ENCODE measurements at regions not wholly inside any gene's neighbourhood (a gene's known extent, or its start where the extent isn't known, plus 50 kb on each side); places are given as distances from the start of the nearest gene placed in this dataset.

GRCh38 chr7:84538268-84538667 lies 343.7 kb upstream of the SEMA3A start (continued):
- TF ChIP-seq BCL3 (IDR thresholded peaks at IDR 0.05): no peak

- H3K4me1 ChIP-seq: peaks cover 39% of the 10 kb centered on the region
- H3K4me2 ChIP-seq: peak overlapping the region; percentile 76
- peak; percentile 88 for FAIRE-seq
- WGBS (ENCODE audit: missing lambda C conversion rate): 5% methylated on average over 3 of the region's 3 CpGs
- no peak overlapping the region for H3K4me3 ChIP-seq
- DNase-seq (ENCODE audit: low read depth in 1 of 2, low spot score in 1 of 2): peak; percentile 45 to 93
- peak; percentile 96 to 97 for ATAC-seq
- ChIA-PET CTCF (no interaction called here), POLR2A (no interaction called here)
- H3K27ac ChIP-seq: peak overlapping the region; percentile 74
- H3K9me3 ChIP-seq: no peaks in the 10 kb centered on the region
- TF ChIP-seq HOXA7 (CRISPR knock-in tag; IDR thresholded peaks at IDR 0.05): no peak
- TF ChIP-seq HOXB13 (CRISPR knock-in tag; IDR thresholded peaks at IDR 0.05; ENCODE audit: low read depth): no peak
- TF ChIP-seq NFE2L2 (conservative IDR thresholded peaks at IDR 0.05; ENCODE audit: low read length): no peak
- peak; percentile 78 for TF ChIP-seq ESRRA (IDR thresholded peaks at IDR 0.05; ENCODE audit: borderline replicate concordance, low read length)
- no peak for TF ChIP-seq RNF2 (IDR thresholded peaks at IDR 0.05; ENCODE audit: borderline replicate concordance, low read depth)
- TF ChIP-seq ZSCAN20 (CRISPR knock-in tag; IDR thresholded peaks at IDR 0.05): no peak
- no peak for TF ChIP-seq POLR2AphosphoS2 (conservative IDR thresholded peaks at IDR 0.05; ENCODE audit: low read length)
- TF ChIP-seq HEYL (CRISPR knock-in tag; IDR thresholded peaks at IDR 0.05): no peak
- no peak for TF ChIP-seq MAZ (IDR thresholded peaks at IDR 0.05; ENCODE audit: borderline replicate concordance, low read depth, low read length)
- TF ChIP-seq RAD21 (conservative IDR thresholded peaks at IDR 0.05 in 1 of 2, IDR thresholded peaks at IDR 0.05 in 1 of 2): peak in 1 of 2 experiments; percentile 22
- TF ChIP-seq ZNF302 (CRISPR knock-in tag; IDR thresholded peaks at IDR 0.05): no peak
- no peak for TF ChIP-seq TFCP2L1 (CRISPR knock-in tag; IDR thresholded peaks at IDR 0.05)
- TF ChIP-seq ZC3H11A (IDR thresholded peaks at IDR 0.05): no peak
- no peak for TF ChIP-seq PHF8 (IDR thresholded peaks at IDR 0.05; ENCODE audit: borderline replicate concordance, low read depth)
- no peak for TF ChIP-seq CHD4 (IDR thresholded peaks at IDR 0.05; ENCODE audit: borderline replicate concordance)
- peak in 1 of 2 experiments; percentile 54; a peak in 2 of 4 replicates for TF ChIP-seq CEBPB (IDR thresholded peaks at IDR 0.05)
- no peak for TF ChIP-seq CHD2 (IDR thresholded peaks at IDR 0.05; ENCODE audit: low read length, partially characterized antibody)
- no peak for TF ChIP-seq EHF (CRISPR knock-in tag; IDR thresholded peaks at IDR 0.05)
- peak; percentile 71 to 85; a peak in 2 of 5 replicates for TF ChIP-seq JUN (IDR thresholded peaks at IDR 0.05)
- no peak for TF ChIP-seq TP53 (CRISPR knock-in tag; IDR thresholded peaks at IDR 0.05)
- no peak for TF ChIP-seq RFX5 (IDR thresholded peaks at IDR 0.05)
- TF ChIP-seq HOXB5 (CRISPR knock-in tag; IDR thresholded peaks at IDR 0.05): peak; percentile 69; the same call in 1 of the 2 replicates
- TF ChIP-seq NR3C1 (IDR thresholded peaks at IDR 0.05): no peak
- TF ChIP-seq EHMT2 (IDR thresholded peaks at IDR 0.05; ENCODE audit: low read depth): no peak
- peak; percentile 91 for TF ChIP-seq JUNB (IDR thresholded peaks at IDR 0.05)
- TF ChIP-seq KDM1A (IDR thresholded peaks at IDR 0.05; ENCODE audit: low read depth): no peak
- peak; percentile 72 to 73; a peak in 3 of 5 replicates for TF ChIP-seq EP300 (IDR thresholded peaks at IDR 0.05)
- no peak for TF ChIP-seq ZFP36 (IDR thresholded peaks at IDR 0.05; ENCODE audit: borderline replicate concordance, partially characterized antibody)
- peak; percentile 74; the same call in 1 of the 2 replicates for TF ChIP-seq PBX3 (IDR thresholded peaks at IDR 0.05)
- no peak for TF ChIP-seq SREBF2 (IDR thresholded peaks at IDR 0.05)
- TF ChIP-seq GATA3 (IDR thresholded peaks at IDR 0.05; ENCODE audit: borderline replicate concordance): peak; percentile 96
- TF ChIP-seq, protein P1, sequence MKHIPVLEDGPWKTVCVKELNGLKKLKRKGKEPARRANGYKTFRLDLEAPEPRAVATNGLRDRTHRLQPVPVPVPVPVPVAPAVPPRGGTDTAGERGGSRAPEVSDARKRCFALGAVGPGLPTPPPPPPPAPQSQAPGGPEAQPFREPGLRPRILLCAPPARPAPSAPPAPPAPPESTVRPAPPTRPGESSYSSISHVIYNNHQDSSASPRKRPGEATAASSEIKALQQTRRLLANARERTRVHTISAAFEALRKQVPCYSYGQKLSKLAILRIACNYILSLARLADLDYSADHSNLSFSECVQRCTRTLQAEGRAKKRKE (CRISPR knock-in tag; IDR thresholded peaks at IDR 0.05; ENCODE audit: low read depth): no peak
- no peak for TF ChIP-seq POLR2A (IDR thresholded peaks at IDR 0.05; ENCODE audit: low read length)
- TF ChIP-seq NPAS2 (CRISPR knock-in tag; IDR thresholded peaks at IDR 0.05; ENCODE audit: borderline replicate concordance): no peak
- TF ChIP-seq, protein P2, sequence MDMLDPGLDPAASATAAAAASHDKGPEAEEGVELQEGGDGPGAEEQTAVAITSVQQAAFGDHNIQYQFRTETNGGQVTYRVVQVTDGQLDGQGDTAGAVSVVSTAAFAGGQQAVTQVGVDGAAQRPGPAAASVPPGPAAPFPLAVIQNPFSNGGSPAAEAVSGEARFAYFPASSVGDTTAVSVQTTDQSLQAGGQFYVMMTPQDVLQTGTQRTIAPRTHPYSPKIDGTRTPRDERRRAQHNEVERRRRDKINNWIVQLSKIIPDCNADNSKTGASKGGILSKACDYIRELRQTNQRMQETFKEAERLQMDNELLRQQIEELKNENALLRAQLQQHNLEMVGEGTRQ (IDR thresholded peaks at IDR 0.05): no peak
- no peak for TF ChIP-seq SMC3 (IDR thresholded peaks at IDR 0.05)
- TF ChIP-seq RARB (CRISPR knock-in tag; IDR thresholded peaks at IDR 0.05): no peak
Observed at GRCh38 chr7:84536271-84536870, 341.8 kb upstream of the SEMA3A start.
